NT2/D1 (cell line): ENCODE measurements at regions not wholly inside any gene's neighbourhood (a gene's known extent, or its start where the extent isn't known, plus 50 kb on each side); places are given as distances from the start of the nearest gene placed in this dataset.

Source experiments
- SUZ12 ChIP-seq: IDR thresholded peaks from 2 replicates; pipeline ENCODE4 v1.6.1; 2011; ENCODE audit not compliant: insufficient read length, insufficient read depth; ENCODE audit errors: extremely low read depth
- YY1 ChIP-seq: IDR thresholded peaks from 2 replicates; pipeline ENCODE4 v1.6.1; 2011; ENCODE audit not compliant: insufficient read length, insufficient read depth

- TF ChIP-seq YY1 (no peak), SUZ12 (no peak)
Observed at GRCh38 chr2:145059343-145059742, 539.4 kb upstream of the ZEB2 start.
